ENCODE measurements at regions not wholly inside any gene's neighbourhood (a gene's known extent, or its start where the extent isn't known, plus 50 kb on each side); places are given as distances from the start of the nearest gene placed in this dataset.

GRCh38 chr9:135249711-135250110 lies 162.2 kb downstream of the OLFM1 start:
- H3K36me3 ChIP-seq (ENCODE audit: control insufficient read depth in 3 of 3, insufficient read depth in 3 of 3, low read length in 3 of 3) = no peaks in the 10 kb centered on the region
- H3K27ac ChIP-seq (ENCODE audit: low read depth, low read length) = no peak overlapping the region
- H3K27me3 ChIP-seq (ENCODE audit: control insufficient read depth in 3 of 3, insufficient read depth in 3 of 3, low read length in 3 of 3) = peaks cover 45 to 75% (median 61%) of the 10 kb centered on the region in 3 donors
- no peak overlapping the region for H3K4me3 ChIP-seq (ENCODE audit: low read length in 3 of 3)
- H3K9me3 ChIP-seq (ENCODE audit: control insufficient read depth in 3 of 3, low read length in 3 of 3) = no peaks in the 10 kb centered on the region
- no peak overlapping the region for H3K9ac ChIP-seq (ENCODE audit: low read depth in 1 of 3, low read length in 3 of 3)
- peaks cover 0 to under 1% (median 0%) of the 10 kb centered on the region in 3 donors for H3K4me1 ChIP-seq (ENCODE audit: control insufficient read depth in 3 of 3, insufficient read depth in 3 of 3, low read length in 3 of 3)

- Histone ChIP-seq H3K27ac (ENCODE audit: low read depth, low read length) (no peak overlapping the region), H3K4me3 (ENCODE audit: low read length in 3 of 3) (no peak overlapping the region), H3K9me3 (ENCODE audit: control insufficient read depth in 3 of 3, low read length in 3 of 3) (no peaks in the 10 kb centered on the region), H3K9ac (ENCODE audit: low read depth in 1 of 3, low read length in 3 of 3) (no peak overlapping the region), H3K4me1 (ENCODE audit: control insufficient read depth in 3 of 3, insufficient read depth in 3 of 3, low read length in 3 of 3) (no peaks in the 10 kb centered on the region), H3K36me3 (ENCODE audit: control insufficient read depth in 3 of 3, insufficient read depth in 3 of 3, low read length in 3 of 3) (no peaks in the 10 kb centered on the region), H3K27me3 (ENCODE audit: control insufficient read depth in 3 of 3, insufficient read depth in 3 of 3, low read length in 3 of 3) (peaks cover 31 to 67% (median 45%) of the 10 kb centered on the region in 3 donors)
Observed at GRCh38 chr9:135251331-135251761, 163.9 kb downstream of the OLFM1 start.

GRCh38 chr9:135251996-135252760 lies 164.7 kb downstream of the OLFM1 start:
- H3K27me3 ChIP-seq (ENCODE audit: control insufficient read depth in 3 of 3, insufficient read depth in 3 of 3, low read length in 3 of 3) = peaks cover 32 to 67% (median 47%) of the 10 kb centered on the region in 3 donors
- H3K27ac ChIP-seq (ENCODE audit: low read depth, low read length) = no peak overlapping the region
- H3K4me3 ChIP-seq (ENCODE audit: low read length in 3 of 3) = no peak overlapping the region

GRCh38 chr9:135252980-135253304 lies 165.5 kb downstream of the OLFM1 start:
- Histone ChIP-seq H3K4me3 (ENCODE audit: low read length in 3 of 3) (no peak overlapping the region), H3K9ac (ENCODE audit: low read depth in 1 of 3, low read length in 3 of 3) (no peak overlapping the region), H3K36me3 (ENCODE audit: control insufficient read depth in 3 of 3, insufficient read depth in 3 of 3, low read length in 3 of 3) (no peaks in the 10 kb centered on the region), H3K27ac (ENCODE audit: low read depth, low read length) (no peak overlapping the region), H3K9me3 (ENCODE audit: control insufficient read depth in 3 of 3, low read length in 3 of 3) (no peaks in the 10 kb centered on the region), H3K4me1 (ENCODE audit: control insufficient read depth in 3 of 3, insufficient read depth in 3 of 3, low read length in 3 of 3) (peaks cover 0 to 5% (median 5%) of the 10 kb centered on the region in 3 donors), H3K27me3 (ENCODE audit: control insufficient read depth in 3 of 3, insufficient read depth in 3 of 3, low read length in 3 of 3) (peaks cover 31 to 67% (median 47%) of the 10 kb centered on the region in 3 donors)

More at GRCh38 chr9:135251996-135252760, 164.7 kb downstream of the OLFM1 start:
- H3K9me3 ChIP-seq (ENCODE audit: control insufficient read depth in 3 of 3, low read length in 3 of 3) = no peaks in the 10 kb centered on the region
- no peak overlapping the region for H3K9ac ChIP-seq (ENCODE audit: low read depth in 1 of 3, low read length in 3 of 3)
- peaks cover 0 to under 1% (median 0%) of the 10 kb centered on the region in 3 donors for H3K4me1 ChIP-seq (ENCODE audit: control insufficient read depth in 3 of 3, insufficient read depth in 3 of 3, low read length in 3 of 3)
- no peaks in the 10 kb centered on the region for H3K36me3 ChIP-seq (ENCODE audit: control insufficient read depth in 3 of 3, insufficient read depth in 3 of 3, low read length in 3 of 3)

- Histone ChIP-seq H3K27me3 (ENCODE audit: control insufficient read depth in 3 of 3, insufficient read depth in 3 of 3, low read length in 3 of 3) (peaks cover 34 to 62% (median 47%) of the 10 kb centered on the region in 3 donors), H3K9ac (ENCODE audit: low read depth in 1 of 3, low read length in 3 of 3) (no peak overlapping the region), H3K36me3 (ENCODE audit: control insufficient read depth in 3 of 3, insufficient read depth in 3 of 3, low read length in 3 of 3) (no peaks in the 10 kb centered on the region), H3K4me1 (ENCODE audit: control insufficient read depth in 3 of 3, insufficient read depth in 3 of 3, low read length in 3 of 3) (peaks cover 0 to 5% (median 5%) of the 10 kb centered on the region in 3 donors), H3K27ac (ENCODE audit: low read depth, low read length) (no peak overlapping the region), H3K9me3 (ENCODE audit: control insufficient read depth in 3 of 3, low read length in 3 of 3) (no peaks in the 10 kb centered on the region), H3K4me3 (ENCODE audit: low read length in 3 of 3) (no peak overlapping the region)
Observed at GRCh38 chr9:135253305-135254004, 166.0 kb downstream of the OLFM1 start.

- Histone ChIP-seq H3K36me3 (ENCODE audit: control insufficient read depth in 3 of 3, insufficient read depth in 3 of 3, low read length in 3 of 3) (no peaks in the 10 kb centered on the region), H3K4me1 (ENCODE audit: control insufficient read depth in 3 of 3, insufficient read depth in 3 of 3, low read length in 3 of 3) (peaks cover 0 to 5% (median 5%) of the 10 kb centered on the region in 3 donors), H3K9me3 (ENCODE audit: control insufficient read depth in 3 of 3, low read length in 3 of 3) (no peaks in the 10 kb centered on the region), H3K27ac (ENCODE audit: low read depth, low read length) (no peak overlapping the region), H3K27me3 (ENCODE audit: control insufficient read depth in 3 of 3, insufficient read depth in 3 of 3, low read length in 3 of 3) (peaks cover 31 to 57% (median 44%) of the 10 kb centered on the region in 3 donors), H3K9ac (ENCODE audit: low read depth in 1 of 3, low read length in 3 of 3) (no peak overlapping the region), H3K4me3 (ENCODE audit: low read length in 3 of 3) (no peak overlapping the region)
Observed at GRCh38 chr9:135254176-135255032, 166.9 kb downstream of the OLFM1 start.

- no peak overlapping the region for H3K27ac ChIP-seq (ENCODE audit: low read depth, low read length)
- H3K27me3 ChIP-seq (ENCODE audit: control insufficient read depth in 3 of 3, insufficient read depth in 3 of 3, low read length in 3 of 3) = peaks cover 34 to 58% (median 44%) of the 10 kb centered on the region in 3 donors
Observed at GRCh38 chr9:135255033-135255840, 167.8 kb downstream of the OLFM1 start.

GRCh38 chr9:135255841-135256580 lies 168.5 kb downstream of the OLFM1 start:
- no peak overlapping the region for H3K4me3 ChIP-seq (ENCODE audit: low read length in 3 of 3)
- H3K27me3 ChIP-seq (ENCODE audit: control insufficient read depth in 3 of 3, insufficient read depth in 3 of 3, low read length in 3 of 3) = peaks cover 41 to 62% (median 51%) of the 10 kb centered on the region in 3 donors

More at GRCh38 chr9:135255033-135255840, 167.8 kb downstream of the OLFM1 start:
- Histone ChIP-seq H3K4me1 (ENCODE audit: control insufficient read depth in 3 of 3, insufficient read depth in 3 of 3, low read length in 3 of 3) (peaks cover 0 to 5% (median 5%) of the 10 kb centered on the region in 3 donors), H3K9ac (ENCODE audit: low read depth in 1 of 3, low read length in 3 of 3) (no peak overlapping the region), H3K9me3 (ENCODE audit: control insufficient read depth in 3 of 3, low read length in 3 of 3) (no peaks in the 10 kb centered on the region), H3K36me3 (ENCODE audit: control insufficient read depth in 3 of 3, insufficient read depth in 3 of 3, low read length in 3 of 3) (no peaks in the 10 kb centered on the region), H3K4me3 (ENCODE audit: low read length in 3 of 3) (no peak overlapping the region)

More at GRCh38 chr9:135255841-135256580, 168.5 kb downstream of the OLFM1 start:
- Histone ChIP-seq H3K9me3 (ENCODE audit: control insufficient read depth in 3 of 3, low read length in 3 of 3) (no peaks in the 10 kb centered on the region), H3K36me3 (ENCODE audit: control insufficient read depth in 3 of 3, insufficient read depth in 3 of 3, low read length in 3 of 3) (no peaks in the 10 kb centered on the region), H3K9ac (ENCODE audit: low read depth in 1 of 3, low read length in 3 of 3) (no peak overlapping the region), H3K4me1 (ENCODE audit: control insufficient read depth in 3 of 3, insufficient read depth in 3 of 3, low read length in 3 of 3) (peaks cover 0 to 5% (median 5%) of the 10 kb centered on the region in 3 donors), H3K27ac (ENCODE audit: low read depth, low read length) (no peak overlapping the region)
